ENCODE measurements at regions not wholly inside any gene's neighbourhood (a gene's known extent, or its start where the extent isn't known, plus 50 kb on each side); places are given as distances from the start of the nearest gene placed in this dataset.

DNA sequence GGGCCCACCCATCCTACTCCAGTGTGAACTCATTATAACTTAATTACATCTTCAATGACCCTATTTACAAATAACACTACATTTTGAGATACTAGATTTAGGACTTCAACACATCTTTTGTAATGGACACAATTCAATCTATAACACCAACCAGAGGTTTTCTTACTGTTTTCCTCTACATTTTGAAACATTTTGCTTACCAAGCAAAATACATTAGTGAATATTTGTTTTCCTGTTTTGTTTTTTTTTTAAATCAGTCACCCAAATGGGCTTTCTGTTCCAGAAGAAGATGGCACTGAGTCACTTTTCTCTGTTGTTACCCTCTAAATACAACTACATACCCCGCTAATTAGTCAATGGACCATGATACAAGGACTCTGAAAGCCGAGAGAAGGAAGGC, 69.2 kb upstream of the PRNP start:
- no peak for TF ChIP-seq EZH2 (IDR thresholded peaks at IDR 0.05; ENCODE audit: borderline replicate concordance, low read length)
- TF ChIP-seq, protein P1, sequence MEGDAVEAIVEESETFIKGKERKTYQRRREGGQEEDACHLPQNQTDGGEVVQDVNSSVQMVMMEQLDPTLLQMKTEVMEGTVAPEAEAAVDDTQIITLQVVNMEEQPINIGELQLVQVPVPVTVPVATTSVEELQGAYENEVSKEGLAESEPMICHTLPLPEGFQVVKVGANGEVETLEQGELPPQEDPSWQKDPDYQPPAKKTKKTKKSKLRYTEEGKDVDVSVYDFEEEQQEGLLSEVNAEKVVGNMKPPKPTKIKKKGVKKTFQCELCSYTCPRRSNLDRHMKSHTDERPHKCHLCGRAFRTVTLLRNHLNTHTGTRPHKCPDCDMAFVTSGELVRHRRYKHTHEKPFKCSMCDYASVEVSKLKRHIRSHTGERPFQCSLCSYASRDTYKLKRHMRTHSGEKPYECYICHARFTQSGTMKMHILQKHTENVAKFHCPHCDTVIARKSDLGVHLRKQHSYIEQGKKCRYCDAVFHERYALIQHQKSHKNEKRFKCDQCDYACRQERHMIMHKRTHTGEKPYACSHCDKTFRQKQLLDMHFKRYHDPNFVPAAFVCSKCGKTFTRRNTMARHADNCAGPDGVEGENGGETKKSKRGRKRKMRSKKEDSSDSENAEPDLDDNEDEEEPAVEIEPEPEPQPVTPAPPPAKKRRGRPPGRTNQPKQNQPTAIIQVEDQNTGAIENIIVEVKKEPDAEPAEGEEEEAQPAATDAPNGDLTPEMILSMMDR (IDR thresholded peaks at IDR 0.05; ENCODE audit: low read length): no peak

DNA sequence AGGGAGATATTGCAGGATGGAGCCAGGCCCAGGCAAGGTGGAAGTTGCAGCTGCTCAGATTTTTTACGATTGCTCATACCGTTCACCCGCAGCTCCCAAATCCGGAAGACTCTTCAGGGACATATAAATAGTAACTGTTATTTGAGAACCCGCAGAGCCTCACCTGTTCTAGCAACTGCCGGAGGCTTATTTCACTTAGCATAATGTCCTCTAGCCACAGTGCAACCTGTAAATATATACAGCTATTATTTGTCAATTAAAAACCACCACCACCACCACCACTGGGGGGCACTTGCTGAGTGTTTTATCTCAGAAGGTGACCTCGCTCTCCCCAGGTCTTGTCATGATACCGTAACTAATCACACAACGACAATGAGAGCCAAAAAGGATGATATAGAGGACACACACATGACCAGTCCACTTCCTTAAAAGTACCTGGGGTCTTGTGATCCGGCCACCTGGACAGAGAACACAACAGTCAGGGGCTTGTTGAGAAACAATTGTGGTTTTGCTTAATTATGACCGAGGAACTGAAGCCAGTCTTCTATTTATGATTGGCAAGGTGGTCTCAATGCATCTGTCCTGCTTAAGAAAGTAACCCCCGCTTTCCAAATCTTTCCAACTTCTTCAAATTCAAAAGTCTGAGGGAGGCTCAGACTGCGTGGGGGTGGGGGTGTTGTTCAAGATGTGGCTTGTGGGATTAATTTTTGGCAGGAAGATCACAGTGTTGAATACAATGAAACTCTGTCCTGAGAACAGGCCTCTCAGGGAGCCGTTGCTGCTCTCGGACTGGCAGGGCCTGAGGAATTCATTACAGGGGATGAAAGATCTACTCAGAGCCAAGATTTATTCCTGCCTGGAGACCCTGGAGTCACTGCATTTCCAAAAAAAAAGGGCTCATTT, 72.3 kb upstream of the PRNP start:
- no peak overlapping the region for H2AFZ ChIP-seq (ENCODE audit: low read length)
- no peaks in the 10 kb centered on the region; the same call in 1 of the 2 replicates for H3K36me3 ChIP-seq (ENCODE audit: insufficient read depth, low read length)
- peaks cover 17% of the 10 kb centered on the region; the same call in 1 of the 2 replicates for H3K27me3 ChIP-seq (ENCODE audit: insufficient read depth, low read length)
- H3K9ac ChIP-seq (ENCODE audit: low read length): no peak overlapping the region
- TF ChIP-seq, protein P1 (IDR thresholded peaks at IDR 0.05; ENCODE audit: low read length): peak; percentile 71
- no peak for TF ChIP-seq EZH2 (IDR thresholded peaks at IDR 0.05; ENCODE audit: borderline replicate concordance, low read length)
- H3K4me1 ChIP-seq (ENCODE audit: insufficient read depth, low read length, severe bottlenecking): peaks cover 5% of the 10 kb centered on the region
- H3K4me2 ChIP-seq (ENCODE audit: low read length): peak overlapping the region; percentile 23; the same call in 1 of the 2 replicates
- H3K4me3 ChIP-seq (ENCODE audit: low read depth, low read length, poor library complexity, severe bottlenecking): no peak overlapping the region
- no peaks in the 10 kb centered on the region for H3K79me2 ChIP-seq (ENCODE audit: insufficient read depth, low read length)
- H3K9me2 ChIP-seq (ENCODE audit: low read depth, low read length): no peaks in the 10 kb centered on the region
- no peaks in the 10 kb centered on the region for H4K20me1 ChIP-seq (ENCODE audit: insufficient read depth, low read length)
- no peak overlapping the region for H3K27ac ChIP-seq (ENCODE audit: low read depth, low read length, poor library complexity, severe bottlenecking)
- H3F3A ChIP-seq (ENCODE audit: insufficient read depth, low read length): no peaks in the 10 kb centered on the region
- H3K9me3 ChIP-seq (ENCODE audit: low read length): 0 out of 2 replicates have a peak, but pooled peaks cover 7% of the 10 kb centered on the region

More for the DNA sequence above, 69.2 kb upstream of the PRNP start:
- H3K27ac ChIP-seq (ENCODE audit: low read depth, low read length, poor library complexity, severe bottlenecking): no peak overlapping the region
- H4K20me1 ChIP-seq (ENCODE audit: insufficient read depth, low read length): no peaks in the 10 kb centered on the region
- H3K9ac ChIP-seq (ENCODE audit: low read length): no peak overlapping the region
- peaks cover 17% of the 10 kb centered on the region; the same call in 1 of the 2 replicates for H3K27me3 ChIP-seq (ENCODE audit: insufficient read depth, low read length)
- 0 out of 2 replicates have a peak, but pooled peaks cover 7% of the 10 kb centered on the region for H3K9me3 ChIP-seq (ENCODE audit: low read length)
- peaks cover 5% of the 10 kb centered on the region for H3K4me1 ChIP-seq (ENCODE audit: insufficient read depth, low read length, severe bottlenecking)
- no peaks in the 10 kb centered on the region for H3K9me2 ChIP-seq (ENCODE audit: low read depth, low read length)
- no peak overlapping the region for H3K4me2 ChIP-seq (ENCODE audit: low read length)
- H3K4me3 ChIP-seq (ENCODE audit: low read depth, low read length, poor library complexity, severe bottlenecking): no peak overlapping the region
- H3F3A ChIP-seq (ENCODE audit: insufficient read depth, low read length): no peaks in the 10 kb centered on the region
- no peaks in the 10 kb centered on the region for H3K79me2 ChIP-seq (ENCODE audit: insufficient read depth, low read length)
- no peaks in the 10 kb centered on the region; the same call in 1 of the 2 replicates for H3K36me3 ChIP-seq (ENCODE audit: insufficient read depth, low read length)
- H2AFZ ChIP-seq (ENCODE audit: low read length): no peak overlapping the region

DNA sequence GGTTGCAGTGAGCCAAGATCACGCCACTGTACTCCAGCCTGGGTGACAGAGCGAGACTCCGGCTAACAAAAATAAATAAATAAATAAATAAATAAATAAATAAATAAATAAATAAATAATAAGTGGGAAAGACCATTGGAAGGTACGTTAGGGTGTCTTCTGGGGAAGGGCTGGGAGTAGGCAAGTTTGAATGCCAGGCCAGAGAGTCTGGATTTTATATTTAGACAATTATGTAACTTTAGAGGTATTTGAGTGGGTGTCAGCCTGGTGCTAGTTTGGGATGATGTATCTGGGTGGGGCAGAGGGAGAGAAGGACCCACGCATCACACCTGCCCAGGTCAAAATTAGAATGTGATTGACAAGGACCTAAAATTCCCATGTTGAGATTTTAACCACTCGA, 73.1 kb upstream of the PRNP start:
- no peaks in the 10 kb centered on the region for H3K9me2 ChIP-seq (ENCODE audit: low read depth, low read length)
- 0 out of 2 replicates have a peak, but pooled peaks cover 7% of the 10 kb centered on the region for H3K9me3 ChIP-seq (ENCODE audit: low read length)
- TF ChIP-seq, protein P1 (IDR thresholded peaks at IDR 0.05; ENCODE audit: low read length): no peak
- TF ChIP-seq EZH2 (IDR thresholded peaks at IDR 0.05; ENCODE audit: borderline replicate concordance, low read length): no peak
- no peaks in the 10 kb centered on the region; the same call in 1 of the 2 replicates for H3K36me3 ChIP-seq (ENCODE audit: insufficient read depth, low read length)
- no peaks in the 10 kb centered on the region for H4K20me1 ChIP-seq (ENCODE audit: insufficient read depth, low read length)
- H3K4me2 ChIP-seq (ENCODE audit: low read length): no peak overlapping the region
- peaks cover 5% of the 10 kb centered on the region for H3K4me1 ChIP-seq (ENCODE audit: insufficient read depth, low read length, severe bottlenecking)
- H3K9ac ChIP-seq (ENCODE audit: low read length): no peak overlapping the region
- H2AFZ ChIP-seq (ENCODE audit: low read length): no peak overlapping the region
- H3K27ac ChIP-seq (ENCODE audit: low read depth, low read length, poor library complexity, severe bottlenecking): no peak overlapping the region
- no peak overlapping the region for H3K4me3 ChIP-seq (ENCODE audit: low read depth, low read length, poor library complexity, severe bottlenecking)
- H3F3A ChIP-seq (ENCODE audit: insufficient read depth, low read length): no peaks in the 10 kb centered on the region
- no peaks in the 10 kb centered on the region for H3K79me2 ChIP-seq (ENCODE audit: insufficient read depth, low read length)
- H3K27me3 ChIP-seq (ENCODE audit: insufficient read depth, low read length): peaks cover 17% of the 10 kb centered on the region; the same call in 1 of the 2 replicates
